HG02870 (cell line): ENCODE measurements at regions not wholly inside any gene's neighbourhood (a gene's known extent, or its start where the extent isn't known, plus 50 kb on each side); places are given as distances from the start of the nearest gene placed in this dataset.

Experiments used
- ATAC-seq: cut with Tn5 transposase; IDR thresholded peaks from one replicate; pipeline ENCODE4 v1.9.1; 2021; ENCODE audit warnings: mild to moderate bottlenecking, moderate library complexity; ENCODE audit not compliant: unreplicated experiment

DNA sequence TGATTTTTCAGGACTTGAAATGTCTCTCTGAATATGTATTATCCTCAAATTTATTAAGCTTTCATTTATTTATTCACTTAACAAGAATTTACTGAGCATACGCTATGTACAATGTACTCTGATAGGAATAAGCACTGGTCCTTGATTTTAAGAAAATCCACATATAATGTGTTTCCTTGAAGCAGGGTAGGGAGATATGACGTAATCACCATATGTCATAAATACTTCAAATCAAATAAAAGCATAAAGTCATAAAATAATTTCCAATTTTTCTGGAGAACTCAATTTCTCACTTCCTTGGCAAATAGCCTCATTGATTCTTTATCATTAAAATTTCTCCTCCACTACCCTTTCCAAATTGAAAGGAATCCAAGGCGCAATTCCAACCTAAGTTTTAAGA lies 177.8 kb upstream of the GAP43 start:
- ATAC-seq, result no peak

DNA sequence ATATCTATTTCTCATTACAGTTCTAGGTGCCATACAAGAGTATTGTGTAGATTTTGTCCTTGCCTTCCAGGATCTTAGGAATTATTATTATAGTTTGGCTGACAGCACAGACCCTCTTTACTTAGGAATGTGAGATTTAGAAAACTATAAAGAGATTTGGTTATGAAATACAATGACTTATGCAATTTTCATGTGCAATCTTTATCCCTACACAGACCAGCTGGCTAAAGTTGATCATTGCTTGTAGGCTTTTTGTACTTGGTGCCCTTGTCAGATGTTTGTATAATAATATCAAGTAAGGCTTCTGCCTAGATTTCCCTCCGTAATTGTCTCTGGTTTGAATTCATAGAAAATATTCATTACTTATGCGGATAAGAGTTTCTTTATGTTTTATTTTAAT lies 174.5 kb upstream of the GAP43 start:
- ATAC-seq, result no peak

DNA sequence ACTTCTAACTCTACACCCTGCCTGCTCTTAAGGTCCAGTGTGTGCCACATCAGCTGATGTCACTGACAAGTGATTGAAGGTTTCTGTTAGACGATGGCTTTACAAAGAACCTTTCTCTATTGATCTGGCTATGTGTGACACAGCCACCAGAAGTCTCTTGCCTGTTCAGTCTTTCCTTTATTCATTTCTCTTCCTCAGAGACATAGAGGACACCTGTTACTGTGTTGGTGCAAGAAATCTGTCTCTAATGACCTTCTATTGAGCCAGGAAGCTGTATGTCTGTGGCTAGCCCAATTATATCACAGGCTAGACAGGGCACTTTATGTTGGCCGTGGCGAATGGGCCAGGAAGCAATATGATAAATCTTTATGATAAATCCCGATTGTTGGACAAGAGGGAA lies 173.3 kb upstream of the GAP43 start:
- ATAC-seq, result no peak

DNA sequence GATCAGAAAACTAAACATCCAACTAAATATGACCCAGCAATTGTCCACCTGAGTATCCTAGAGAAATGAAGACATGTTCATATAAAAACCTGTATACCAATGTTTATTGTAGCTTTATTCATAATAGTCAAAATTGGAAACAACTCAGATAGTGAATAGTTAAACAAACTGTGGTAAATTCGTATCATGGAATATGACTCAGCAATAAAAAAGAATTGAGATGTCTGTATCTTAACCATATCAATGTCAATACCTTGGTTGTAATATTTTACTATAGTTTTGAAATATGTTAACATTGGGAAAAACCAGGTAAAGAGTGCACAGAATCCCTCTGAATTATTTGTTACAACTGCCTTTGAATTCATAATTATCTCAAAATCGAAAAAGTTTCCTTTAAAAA lies 159.3 kb upstream of the GAP43 start:
- ATAC-seq, result no peak

DNA sequence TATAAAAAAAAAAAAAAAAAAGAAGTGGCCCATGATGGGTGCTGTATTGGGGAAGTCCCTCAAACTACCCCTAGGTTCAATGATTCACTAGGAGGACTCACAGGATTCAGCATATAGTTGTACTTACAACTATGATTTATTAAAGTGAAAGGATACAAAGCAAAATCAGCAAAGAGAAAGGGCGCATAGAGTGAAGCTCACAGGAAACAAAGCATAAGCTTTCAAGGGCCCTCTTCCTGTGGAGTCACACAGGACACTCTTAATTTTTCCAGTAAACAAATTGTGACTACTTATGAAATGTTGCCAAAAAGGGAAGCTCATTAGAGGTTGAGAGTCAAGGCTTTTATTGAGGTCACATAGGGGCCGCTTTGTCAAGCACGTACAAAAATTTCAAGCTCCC lies 153.7 kb upstream of the GAP43 start:
- no peak for ATAC-seq

DNA sequence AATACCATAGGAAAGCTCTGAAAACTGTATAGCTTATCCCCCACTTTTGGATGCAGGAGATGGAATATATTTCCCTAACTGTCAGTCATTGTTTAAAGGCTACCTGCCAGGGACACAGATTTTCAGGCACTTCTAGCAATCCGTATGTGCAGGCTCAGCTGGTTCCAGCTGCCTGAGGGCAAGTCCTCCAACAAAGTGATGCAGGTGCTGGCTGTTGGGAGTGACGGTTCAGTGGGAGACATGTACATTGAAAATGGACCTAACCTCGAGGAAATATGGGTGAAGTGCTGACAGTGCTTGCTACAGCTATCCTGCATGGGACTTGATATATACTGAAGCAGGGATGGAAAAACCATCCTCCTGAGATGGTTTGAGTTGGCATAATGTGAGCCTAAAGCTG lies 153.1 kb upstream of the GAP43 start:
- no peak for ATAC-seq

DNA sequence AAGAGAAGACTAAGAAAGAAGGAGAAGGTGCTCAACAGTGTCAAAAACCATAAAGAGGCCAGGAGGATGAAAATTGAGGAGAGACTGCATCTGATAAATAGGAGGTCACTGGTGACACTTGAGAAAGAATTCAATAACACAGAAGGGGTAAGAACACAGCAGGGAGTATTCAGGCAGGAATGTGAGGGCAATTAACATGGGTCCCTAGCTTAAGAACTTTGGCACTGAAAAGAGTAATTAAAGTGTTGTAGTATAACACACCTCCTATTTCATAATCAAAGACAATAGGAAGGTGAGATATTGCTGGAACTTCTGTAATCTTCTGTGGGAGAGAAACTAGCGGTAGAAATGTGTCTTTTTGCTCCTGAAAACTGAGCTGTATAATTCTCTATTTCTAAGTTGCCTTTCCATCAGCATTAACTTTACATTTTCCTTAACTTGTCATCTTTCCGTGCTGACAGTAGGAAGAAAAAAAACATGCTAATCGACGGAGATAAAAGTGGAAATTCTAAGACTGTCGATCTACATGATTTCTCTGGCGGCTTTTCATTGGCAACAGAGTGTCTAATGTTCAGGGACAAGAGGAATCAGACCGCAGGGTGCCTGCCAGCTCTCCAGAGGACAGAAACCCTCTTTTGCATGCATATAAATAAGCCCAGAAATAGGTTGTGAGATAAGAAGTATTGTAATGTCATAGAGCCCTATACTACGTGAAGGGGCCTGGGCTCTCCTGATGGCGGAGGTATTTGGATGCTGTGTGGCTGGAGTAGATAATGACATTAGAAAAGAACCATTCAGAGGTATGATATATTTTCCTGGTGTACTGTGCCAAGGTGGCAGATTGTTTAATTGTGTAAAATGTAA lies 147.9 kb upstream of the GAP43 start:
- no peak for ATAC-seq

DNA sequence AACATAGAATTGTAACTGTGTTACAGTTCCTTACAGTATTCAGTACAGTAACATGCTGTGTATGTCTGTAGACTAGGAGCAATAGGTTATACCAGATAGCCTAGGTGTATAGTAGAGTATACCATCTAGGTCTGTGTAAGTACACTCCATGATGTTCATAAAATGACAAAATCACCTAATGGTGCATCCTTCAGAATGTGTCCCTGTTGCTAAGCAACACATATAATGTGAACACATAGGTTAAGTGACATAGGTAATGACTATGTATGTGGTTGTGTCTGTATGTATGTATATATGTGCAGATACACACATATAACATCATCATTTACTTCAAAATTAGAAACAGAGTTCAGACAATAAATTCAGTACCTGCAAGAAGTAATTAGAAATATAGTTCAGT lies 146.8 kb upstream of the GAP43 start:
- no peak for ATAC-seq

DNA sequence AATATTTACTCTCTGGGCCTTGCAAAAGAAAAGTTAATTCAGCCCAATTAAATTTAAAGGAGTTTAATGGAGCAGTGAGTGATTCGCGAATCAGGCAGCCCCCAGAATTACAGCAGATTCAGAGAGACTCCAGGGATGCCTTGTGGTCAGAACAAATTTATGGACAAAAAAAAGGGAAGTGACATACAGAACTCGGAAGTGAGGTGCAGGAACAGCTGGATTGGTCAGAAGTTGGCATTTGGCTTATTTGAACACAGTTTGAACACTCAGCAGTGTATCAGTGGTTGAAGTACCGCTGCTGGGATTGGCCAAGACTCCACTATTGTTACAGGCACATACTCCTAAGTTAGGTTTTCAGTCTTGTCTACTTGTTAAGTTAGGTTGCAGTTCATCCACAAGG lies 145.0 kb upstream of the GAP43 start:
- ATAC-seq, result no peak

DNA sequence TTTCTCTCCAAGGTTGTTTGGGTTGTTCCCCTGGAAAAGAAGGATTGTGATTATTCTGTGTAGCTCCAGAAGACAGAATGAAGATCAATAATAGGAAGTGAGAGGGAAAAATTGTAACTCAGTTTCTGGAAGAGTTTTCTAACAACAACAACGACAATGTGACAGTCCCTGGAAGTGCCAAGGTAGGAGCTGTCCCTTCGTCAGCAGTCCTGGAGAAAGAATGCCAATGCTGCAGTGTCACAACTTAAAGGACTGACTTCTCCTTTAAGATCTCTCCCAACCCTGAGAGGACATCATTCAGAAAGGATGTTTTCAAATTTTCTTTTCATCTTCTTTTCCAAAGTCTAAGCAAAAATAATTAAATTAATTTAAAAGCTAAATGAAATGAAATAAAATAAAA lies 136.4 kb upstream of the GAP43 start:
- ATAC-seq, result no peak

DNA sequence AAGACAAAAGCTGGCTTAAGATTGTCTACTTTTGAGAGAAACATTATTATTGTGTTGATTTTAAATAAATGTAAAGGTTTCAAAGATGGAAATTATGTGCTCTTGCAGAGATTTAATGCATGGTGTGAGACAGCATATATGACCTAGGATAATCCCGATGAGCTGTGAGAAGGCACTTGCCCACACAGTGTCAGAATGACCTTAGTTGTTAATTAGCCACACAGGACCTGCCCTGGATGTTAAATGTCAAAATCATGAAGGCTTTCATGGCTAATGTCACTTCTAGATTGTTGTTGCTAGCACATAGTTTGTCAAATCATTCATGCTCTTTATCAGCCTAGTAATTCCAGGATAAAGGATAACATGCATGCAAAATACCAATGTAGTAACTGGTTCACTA lies 135.3 kb upstream of the GAP43 start:
- no peak for ATAC-seq

DNA sequence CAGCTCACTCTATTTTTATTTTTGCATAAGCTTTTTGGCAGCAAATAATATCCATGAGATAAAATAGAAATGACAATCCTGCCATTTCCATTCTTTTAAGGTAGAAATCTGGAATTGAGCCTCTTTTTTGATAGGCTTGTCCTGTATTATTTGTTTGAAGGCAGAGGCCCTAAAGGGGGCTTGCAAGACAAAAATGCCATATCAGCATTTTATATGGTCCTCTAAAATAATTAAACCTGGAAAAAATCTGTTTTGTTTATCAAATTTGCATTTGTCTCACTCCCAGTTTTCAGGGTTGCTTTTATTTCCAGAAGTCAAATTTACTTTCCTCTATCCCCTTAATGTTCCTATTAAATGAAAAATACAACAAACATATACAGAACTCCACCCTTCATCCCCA lies 134.9 kb upstream of the GAP43 start:
- no peak for ATAC-seq

DNA sequence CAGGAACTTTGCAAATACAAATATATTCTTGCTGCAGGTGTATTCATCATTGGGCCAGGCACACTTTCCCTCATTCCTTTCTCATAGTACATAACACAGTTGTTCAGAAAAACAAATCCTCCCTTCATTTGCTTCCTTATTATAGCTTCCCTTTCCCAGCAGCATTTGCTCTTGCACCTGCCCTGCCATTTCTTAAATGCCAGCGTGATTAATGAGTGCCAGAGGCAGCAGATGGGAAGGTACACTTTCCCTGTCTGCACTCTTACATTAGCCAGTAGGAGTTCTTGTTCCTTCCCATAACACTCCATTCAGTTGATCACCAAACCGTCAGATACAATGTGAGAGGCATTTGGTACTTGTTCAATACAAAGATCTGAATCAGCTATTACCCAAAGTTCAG lies 128.5 kb upstream of the GAP43 start:
- ATAC-seq, result no peak

DNA sequence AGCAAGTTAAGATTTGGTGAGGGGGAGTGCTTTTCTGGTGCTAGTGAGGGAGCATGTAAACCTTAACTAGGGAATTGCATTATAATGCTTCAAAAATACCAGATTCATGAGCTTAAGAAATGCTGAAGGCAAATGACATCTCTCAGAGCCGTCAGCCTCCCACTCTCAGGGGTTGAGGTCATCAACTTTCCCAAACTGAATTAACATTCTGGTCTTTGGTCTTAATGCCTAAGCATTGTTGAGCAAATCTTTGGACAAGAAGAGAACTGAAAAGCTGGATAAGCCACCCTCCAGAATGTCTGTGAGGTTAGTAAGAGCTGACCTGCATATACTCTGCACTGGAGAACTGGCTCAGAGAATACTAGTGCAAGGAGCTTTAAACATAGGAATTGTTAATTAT lies 124.9 kb upstream of the GAP43 start:
- ATAC-seq, result no peak

DNA sequence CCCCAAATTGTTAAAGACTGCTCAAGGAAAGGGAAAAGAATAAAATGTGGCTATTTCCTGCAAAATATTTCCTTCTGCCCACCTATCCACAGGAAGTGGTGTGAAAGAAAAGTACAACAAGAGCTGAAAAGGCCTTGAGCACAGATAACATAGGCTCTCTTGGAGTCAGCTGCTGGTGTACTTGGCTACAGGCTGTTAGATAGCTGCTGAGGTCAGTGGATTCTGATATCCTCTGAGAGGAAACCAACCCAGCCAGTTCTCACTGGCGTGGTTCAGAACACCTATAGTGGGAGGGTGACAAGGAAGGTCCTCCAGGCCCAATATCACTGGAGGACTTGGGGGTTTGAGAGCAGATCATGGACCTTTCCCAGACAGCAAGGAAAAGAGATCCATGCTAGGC lies 124.4 kb upstream of the GAP43 start:
- no peak for ATAC-seq

DNA sequence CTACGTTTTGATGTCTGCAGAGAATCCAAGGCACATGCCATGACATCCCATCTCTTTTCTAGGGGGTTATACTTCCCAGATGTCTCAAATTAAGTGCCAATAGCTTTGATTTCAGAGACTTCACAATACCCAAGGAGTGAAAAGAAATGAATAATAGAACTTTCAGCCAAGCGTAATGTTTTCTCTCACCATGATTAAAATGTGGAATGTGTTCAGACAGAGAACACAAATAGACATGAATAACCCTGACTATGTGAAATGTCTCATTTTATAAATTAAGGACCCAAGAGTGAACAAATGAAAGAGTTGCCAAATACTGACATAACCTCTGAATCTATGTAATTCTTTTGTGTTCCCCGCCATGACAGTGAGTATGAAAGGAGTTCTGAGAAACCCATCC lies 123.6 kb upstream of the GAP43 start:
- ATAC-seq, result no peak

DNA sequence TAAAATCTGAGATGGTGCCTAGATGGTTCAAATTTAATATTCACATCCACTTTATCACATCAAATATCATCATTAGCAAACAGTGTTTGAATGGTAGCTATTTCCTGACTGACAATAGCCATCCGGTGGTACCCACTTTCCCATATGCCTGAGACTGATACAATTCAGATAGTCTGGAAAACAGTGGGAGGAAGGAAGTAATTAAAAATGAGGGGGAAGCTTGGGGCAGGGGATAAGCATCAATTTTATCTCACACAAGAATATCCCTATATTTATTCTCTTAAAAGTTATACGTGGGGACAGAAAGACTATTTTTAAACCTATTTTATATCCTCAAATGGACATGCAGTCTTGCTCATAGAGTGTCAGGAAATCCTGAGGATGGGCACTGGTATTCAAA lies 122.5 kb upstream of the GAP43 start:
- no peak for ATAC-seq

DNA sequence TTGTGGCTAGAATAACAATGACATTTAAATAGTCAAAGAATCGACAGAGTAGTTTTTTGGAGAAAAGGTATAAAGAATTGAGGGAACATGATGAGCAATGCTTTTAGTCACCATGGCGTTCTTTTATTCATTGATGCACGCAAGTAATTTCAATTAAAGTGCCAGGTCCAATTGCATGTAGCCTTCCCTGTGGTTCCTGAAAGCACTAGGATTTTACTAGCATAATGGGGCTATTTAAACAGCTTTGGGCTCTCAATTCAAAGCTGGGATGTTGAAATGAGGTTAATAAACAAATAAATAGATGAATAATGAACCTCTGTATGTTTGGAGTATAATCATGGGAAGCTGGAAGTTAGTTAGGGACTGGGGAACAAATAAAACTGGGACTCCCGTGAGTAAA lies 121.2 kb upstream of the GAP43 start:
- ATAC-seq, result no peak

DNA sequence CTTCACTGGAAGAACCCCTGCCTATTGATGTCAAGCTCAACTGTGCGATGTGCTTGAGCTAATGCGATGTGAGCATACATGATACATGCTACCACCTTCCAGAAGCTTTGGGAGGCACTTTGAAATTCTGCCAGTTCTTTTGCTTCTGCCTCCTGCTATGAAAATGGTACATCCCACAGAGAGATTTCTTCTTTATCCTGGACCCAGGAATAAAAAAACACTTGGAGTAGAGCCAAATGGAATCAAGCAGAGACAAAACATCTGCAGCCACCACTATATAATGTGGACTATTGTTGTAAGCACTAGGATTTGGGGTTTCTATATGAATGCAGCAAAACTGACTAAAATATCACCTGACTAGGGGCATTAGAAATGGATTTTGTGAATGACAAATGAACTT lies 119.9 kb upstream of the GAP43 start:
- no peak for ATAC-seq

DNA sequence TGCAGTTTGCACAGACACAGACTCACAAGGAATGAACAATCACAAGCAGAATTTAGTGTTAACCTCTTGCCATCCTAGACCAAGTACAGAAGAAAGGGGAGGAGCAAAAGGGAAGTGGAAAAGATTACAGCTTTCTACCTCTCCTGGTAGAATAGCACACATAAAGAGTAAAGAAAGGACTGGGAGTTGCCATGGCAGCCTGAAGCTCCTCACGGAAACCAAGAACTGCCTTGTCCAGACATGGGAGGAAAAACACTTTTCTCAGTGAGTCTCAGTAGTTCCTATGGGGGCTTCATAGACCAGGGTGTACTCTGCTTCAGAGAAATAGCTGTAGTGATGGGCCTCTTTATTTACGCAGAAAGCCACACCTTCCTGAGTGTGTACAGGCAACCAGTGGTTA lies 114.7 kb upstream of the GAP43 start:
- ATAC-seq, result no peak

DNA sequence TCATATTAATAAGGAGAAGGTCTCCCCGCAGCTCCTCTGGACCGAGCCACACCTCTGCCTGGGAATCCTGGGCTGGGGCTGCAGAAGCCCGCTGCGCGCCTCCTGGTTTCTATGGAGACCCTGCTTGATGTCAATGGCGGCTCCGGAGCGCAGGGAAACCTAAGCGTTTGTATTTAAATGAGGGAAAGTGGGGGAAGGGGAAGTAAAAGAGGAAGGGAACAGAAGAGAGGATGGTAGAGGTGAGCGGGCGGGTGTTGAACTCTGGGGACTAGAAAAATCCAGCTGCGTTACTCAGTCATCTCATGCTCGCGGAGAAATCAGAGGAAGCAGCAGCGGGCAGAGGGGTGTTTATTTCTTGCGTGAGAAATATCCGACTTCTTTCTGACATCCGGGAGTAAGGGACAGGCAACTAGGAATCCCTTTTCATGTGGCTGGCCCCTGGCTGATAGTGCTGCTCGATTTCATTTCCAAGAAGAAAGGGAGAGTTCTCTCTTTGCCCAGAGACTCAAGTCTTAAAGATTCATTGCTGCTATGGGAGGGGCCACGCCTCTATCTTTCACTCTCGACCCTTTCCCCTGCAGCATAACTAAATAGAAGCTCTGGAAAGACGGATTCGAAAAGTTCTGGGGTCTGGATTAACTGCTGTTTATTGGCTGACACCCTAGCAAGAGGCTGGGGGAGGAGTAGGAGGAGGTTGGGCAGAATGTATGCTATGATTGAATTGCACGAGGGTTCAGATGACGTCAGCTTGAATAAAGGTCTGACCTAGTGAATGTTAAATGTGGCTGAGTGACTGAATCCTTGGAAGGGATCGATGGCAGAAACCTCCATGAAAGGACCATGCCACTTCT lies 110.5 kb upstream of the GAP43 start:
- no peak for ATAC-seq

DNA sequence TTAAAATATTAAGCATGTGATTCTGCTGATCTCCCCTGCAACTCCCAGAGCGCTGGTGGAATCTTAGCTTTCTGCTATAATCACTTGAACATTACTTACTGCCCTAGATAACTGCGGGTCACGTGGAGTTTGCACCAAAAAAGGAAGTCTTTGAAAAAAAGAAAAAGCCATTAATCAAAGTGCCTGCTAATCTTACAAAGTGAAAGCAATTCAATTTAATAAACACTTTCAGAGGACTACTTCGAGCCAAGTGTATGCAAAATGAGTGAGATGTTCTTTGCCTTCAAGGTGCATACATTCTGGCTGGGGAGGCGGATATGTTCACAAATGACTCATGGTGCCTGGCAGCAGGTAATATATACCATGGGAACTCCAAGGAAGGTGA lies 109.9 kb upstream of the GAP43 start:
- ATAC-seq, result no peak
